CD4-positive, CD25-positive, alpha-beta regulatory T cell (primary cell): ENCODE measurements at regions not wholly inside any gene's neighbourhood (a gene's known extent, or its start where the extent isn't known, plus 50 kb on each side); places are given as distances from the start of the nearest gene placed in this dataset.

Experiments
- ATAC-seq, 2 donors: fragments of 150-1000 bp; cut with Tn5 transposase; one replicate each; pipeline ENCODE4 v1.10.0; 2021; ENCODE audit warnings: low read depth in 2 of 2, moderate number of reproducible peaks in 2 of 2, moderate library complexity in 1 of 2
- DNase-seq, 3 donors: peaks; one replicate each; pipeline versions ENCODE4 v3.0.0 to v3.0.0-alpha.2; 2012 to 2022; ENCODE audit warnings: mixed read lengths in 1 of 3
- H3K27ac ChIP-seq: one replicate; pipeline ENCODE4 v1.7.0; 2013; ENCODE audit warnings: mild to moderate bottlenecking, low read length; ENCODE audit not compliant: insufficient read depth, poor library complexity, severe bottlenecking
- H3K27me3 ChIP-seq: one replicate; pipeline ENCODE4 v1.7.0; 2013; ENCODE audit warnings: low read length; ENCODE audit not compliant: control insufficient read depth, insufficient read depth
- H3K36me3 ChIP-seq: one replicate; pipeline ENCODE4 v1.7.0; 2013; ENCODE audit warnings: mild to moderate bottlenecking, low read length, moderate library complexity; ENCODE audit not compliant: control insufficient read depth, insufficient read depth
- H3K4me1 ChIP-seq: 2 replicates; pipeline ENCODE4 v1.7.0; 2013; ENCODE audit warnings: mild to moderate bottlenecking, low read length; ENCODE audit not compliant: insufficient read depth, control insufficient read depth, poor library complexity, severe bottlenecking
- H3K4me3 ChIP-seq: one replicate; pipeline ENCODE4 v1.7.0; 2013; ENCODE audit warnings: low read depth, mild to moderate bottlenecking, low read length, moderate library complexity
- H3K9me3 ChIP-seq, 2 experiments: 1 replicate in 1 of 2; 2 replicates in 1 of 2; pipeline ENCODE4 v1.7.0; 2013; ENCODE audit warnings: low read length in 2 of 2, mild to moderate bottlenecking in 1 of 2, moderate library complexity in 1 of 2; ENCODE audit not compliant: control insufficient read depth in 2 of 2
- H3K27ac Mint-ChIP-seq, 3 donors: one replicate each; pipeline ENCODE4 v1.8.0; 2020 to 2022; ENCODE audit warnings: mild to moderate bottlenecking in 3 of 3, mixed read lengths in 3 of 3, moderate library complexity in 2 of 3
- H3K27me3 Mint-ChIP-seq: one replicate; pipeline ENCODE4 v1.8.0; 2022; ENCODE audit warnings: mild to moderate bottlenecking, mixed read lengths
- H3K36me3 Mint-ChIP-seq: one replicate; pipeline ENCODE4 v1.8.0; 2020; ENCODE audit warnings: mixed read lengths
- H3K4me1 Mint-ChIP-seq, 4 donors: one replicate each; pipeline ENCODE4 v1.8.0; 2020 to 2022; ENCODE audit warnings: mixed read lengths in 4 of 4, mild to moderate bottlenecking in 1 of 4
- H3K4me3 Mint-ChIP-seq, 4 donors: one replicate each; pipeline ENCODE4 v1.8.0; 2020 to 2022; ENCODE audit warnings: mild to moderate bottlenecking in 4 of 4, mixed read lengths in 4 of 4, moderate library complexity in 3 of 4
- H3K9me3 Mint-ChIP-seq, 7 donors: one replicate each; pipeline ENCODE4 v1.8.0; 2020 to 2022; ENCODE audit warnings: mixed read lengths in 7 of 7, mild to moderate bottlenecking in 3 of 7, moderate library complexity in 2 of 7

- Mint-ChIP-seq H3K36me3 (no peaks in the 10 kb centered on the region), H3K4me3 (no peak overlapping the region), H3K4me1 (no peaks in the 10 kb centered on the region), H3K27me3 (no peaks in the 10 kb centered on the region), H3K9me3 (peaks cover 0 to 6% (median 0%) of the 10 kb centered on the region in 7 donors), H3K27ac (no peak overlapping the region)
- Histone ChIP-seq H3K36me3 (no peaks in the 10 kb centered on the region), H3K27ac (no peak overlapping the region), H3K4me3 (no peak overlapping the region), H3K9me3 (no peaks in the 10 kb centered on the region), H3K4me1 (no peaks in the 10 kb centered on the region), H3K27me3 (no peaks in the 10 kb centered on the region)
- ATAC-seq, result no peak
- DNase-seq, result no peak
These were observed 74.1 kb upstream of the MC3R start for GRCh38 chr20:56174416-56174815.

- Mint-ChIP-seq H3K9me3 (peaks cover 0 to 5% (median 0%) of the 10 kb centered on the region in 7 donors), H3K4me1 (no peaks in the 10 kb centered on the region), H3K27ac (no peak overlapping the region), H3K36me3 (no peaks in the 10 kb centered on the region), H3K27me3 (no peaks in the 10 kb centered on the region), H3K4me3 (no peak overlapping the region)
- ATAC-seq, result no peak
- no peaks in the 10 kb centered on the region for H3K27me3 ChIP-seq
- H3K36me3 ChIP-seq, result no peaks in the 10 kb centered on the region
- no peaks in the 10 kb centered on the region for H3K4me1 ChIP-seq
- H3K4me3 ChIP-seq, result no peak overlapping the region
- no peak overlapping the region for H3K27ac ChIP-seq
- no peaks in the 10 kb centered on the region for H3K9me3 ChIP-seq
- DNase-seq, result no peak
These were observed 72.6 kb upstream of the MC3R start for GRCh38 chr20:56175884-56176283.

GRCh38 chr20:56178219-56178618 lies 70.3 kb upstream of the MC3R start:
- Histone ChIP-seq H3K4me1 (no peaks in the 10 kb centered on the region), H3K36me3 (no peaks in the 10 kb centered on the region), H3K4me3 (no peak overlapping the region), H3K9me3 (no peaks in the 10 kb centered on the region), H3K27me3 (no peaks in the 10 kb centered on the region), H3K27ac (no peak overlapping the region)
- Mint-ChIP-seq H3K27ac (no peak overlapping the region), H3K36me3 (no peaks in the 10 kb centered on the region), H3K4me3 (no peak overlapping the region), H3K4me1 (no peaks in the 10 kb centered on the region), H3K27me3 (no peaks in the 10 kb centered on the region), H3K9me3 (peaks cover 0 to 5% (median 0%) of the 10 kb centered on the region in 7 donors)
- DNase-seq, result no peak
- ATAC-seq, result no peak

GRCh38 chr20:56179051-56179450 lies 69.5 kb upstream of the MC3R start:
- no peaks in the 10 kb centered on the region for H3K4me1 Mint-ChIP-seq
- Histone ChIP-seq H3K4me3 (no peak overlapping the region), H3K36me3 (no peaks in the 10 kb centered on the region), H3K27ac (no peak overlapping the region), H3K27me3 (no peaks in the 10 kb centered on the region), H3K9me3 (no peaks in the 10 kb centered on the region), H3K4me1 (no peaks in the 10 kb centered on the region)
- H3K27ac Mint-ChIP-seq, result no peak overlapping the region
- H3K4me3 Mint-ChIP-seq, result no peak overlapping the region
- no peaks in the 10 kb centered on the region for H3K27me3 Mint-ChIP-seq
- DNase-seq (no peak), ATAC-seq (no peak)
- no peaks in the 10 kb centered on the region for H3K36me3 Mint-ChIP-seq
- H3K9me3 Mint-ChIP-seq, result peaks cover 0 to 5% (median 0%) of the 10 kb centered on the region in 7 donors

GRCh38 chr20:56181583-56181982 lies 66.9 kb upstream of the MC3R start:
- no peak for DNase-seq
- H3K27ac ChIP-seq, result no peak overlapping the region
- H3K9me3 ChIP-seq, result no peaks in the 10 kb centered on the region
- no peak overlapping the region for H3K27ac Mint-ChIP-seq
- peaks cover 0 to 5% (median 0%) of the 10 kb centered on the region in 7 donors for H3K9me3 Mint-ChIP-seq
- no peaks in the 10 kb centered on the region for H3K27me3 ChIP-seq
- no peak overlapping the region for H3K4me3 ChIP-seq
- no peaks in the 10 kb centered on the region for H3K36me3 Mint-ChIP-seq
- H3K4me3 Mint-ChIP-seq, result no peak overlapping the region
- H3K4me1 ChIP-seq, result no peaks in the 10 kb centered on the region
- no peaks in the 10 kb centered on the region for H3K36me3 ChIP-seq
- no peaks in the 10 kb centered on the region for H3K27me3 Mint-ChIP-seq
- no peak for ATAC-seq
- no peaks in the 10 kb centered on the region for H3K4me1 Mint-ChIP-seq

- no peaks in the 10 kb centered on the region for H3K36me3 Mint-ChIP-seq
- Histone ChIP-seq H3K4me3 (no peak overlapping the region), H3K36me3 (no peaks in the 10 kb centered on the region), H3K27me3 (no peaks in the 10 kb centered on the region), H3K27ac (no peak overlapping the region), H3K9me3 (no peaks in the 10 kb centered on the region), H3K4me1 (no peaks in the 10 kb centered on the region)
- DNase-seq, result no peak
- H3K4me1 Mint-ChIP-seq, result no peaks in the 10 kb centered on the region
- no peaks in the 10 kb centered on the region for H3K27me3 Mint-ChIP-seq
- no peak overlapping the region for H3K4me3 Mint-ChIP-seq
- H3K9me3 Mint-ChIP-seq, result peaks cover 0 to 3% (median 0%) of the 10 kb centered on the region in 7 donors
- H3K27ac Mint-ChIP-seq, result no peak overlapping the region
- ATAC-seq, result no peak
These were observed 60.9 kb upstream of the MC3R start for GRCh38 chr20:56187534-56188165.

- Mint-ChIP-seq H3K27ac (no peak overlapping the region), H3K9me3 (peaks cover 0 to 11% (median 4%) of the 10 kb centered on the region in 7 donors)
- H3K27me3 ChIP-seq, result no peaks in the 10 kb centered on the region
These were observed 54.5 kb upstream of the MC3R start for GRCh38 chr20:56194042-56194441.

GRCh38 chr20:56195946-56196345 lies 52.6 kb upstream of the MC3R start:
- peaks cover 14 to 20% of the 10 kb centered on the region in 2 experiments for H3K9me3 ChIP-seq
- DNase-seq, result no peak
- H3K36me3 ChIP-seq, result no peaks in the 10 kb centered on the region
- H3K4me1 ChIP-seq, result no peaks in the 10 kb centered on the region
- H3K9me3 Mint-ChIP-seq, result peaks cover 5 to 22% (median 13%) of the 10 kb centered on the region in 7 donors
- no peak overlapping the region for H3K27ac ChIP-seq
- H3K4me3 Mint-ChIP-seq, result no peak overlapping the region
- H3K4me3 ChIP-seq, result no peak overlapping the region
- H3K4me1 Mint-ChIP-seq, result no peaks in the 10 kb centered on the region
- no peaks in the 10 kb centered on the region for H3K27me3 Mint-ChIP-seq
- ATAC-seq, result no peak
- no peaks in the 10 kb centered on the region for H3K27me3 ChIP-seq
- no peaks in the 10 kb centered on the region for H3K36me3 Mint-ChIP-seq
- no peak overlapping the region for H3K27ac Mint-ChIP-seq

More at GRCh38 chr20:56194042-56194441, 54.5 kb upstream of the MC3R start:
- Histone ChIP-seq H3K4me1 (no peaks in the 10 kb centered on the region), H3K27ac (no peak overlapping the region), H3K4me3 (no peak overlapping the region), H3K36me3 (no peaks in the 10 kb centered on the region), H3K9me3 (peaks cover 0 to 2% of the 10 kb centered on the region in 2 experiments)
- ATAC-seq (no peak), DNase-seq (no peak)
- no peaks in the 10 kb centered on the region for H3K4me1 Mint-ChIP-seq
- H3K27me3 Mint-ChIP-seq, result no peaks in the 10 kb centered on the region
- H3K4me3 Mint-ChIP-seq, result no peak overlapping the region
- H3K36me3 Mint-ChIP-seq, result no peaks in the 10 kb centered on the region
